Activated CD8-positive, alpha-beta memory T cell treated with anti-CD3 and anti-CD28 coated beads, Interleukin-2, amount 50 U/mL, for 48 hours (primary cell): ENCODE measurements at regions not wholly inside any gene's neighbourhood (a gene's known extent, or its start where the extent isn't known, plus 50 kb on each side); places are given as distances from the start of the nearest gene placed in this dataset.
"Not testable (repeated sequence)": the region's sequence is repeated elsewhere in the genome, so short reads cannot be mapped to it uniquely, and the experiment has no call there.

Experiments
- DNase-seq: peaks from one replicate; pipeline ENCODE4 v3.0.0-alpha.2; 2020

DNA sequence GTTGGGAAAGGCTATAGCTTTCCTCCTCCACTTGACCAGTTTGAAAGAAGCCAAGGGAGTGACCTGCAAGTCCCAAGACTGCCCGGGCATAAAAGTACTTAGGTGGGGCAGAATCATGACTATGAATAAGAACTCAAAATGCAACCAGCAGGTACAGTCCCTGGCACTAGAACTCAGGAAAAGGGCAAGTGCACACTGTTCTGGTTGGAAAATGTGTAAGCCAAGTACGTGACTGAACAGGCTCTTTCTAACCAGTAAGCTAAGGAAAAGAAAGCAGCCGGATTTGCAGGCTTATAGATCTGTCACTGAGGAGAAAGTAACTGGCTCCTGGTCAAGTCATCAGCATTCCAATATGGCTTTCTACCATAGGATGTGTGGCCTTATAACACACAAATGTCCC, 101.2 kb upstream of the SLC4A7 start:
- no peak for DNase-seq

DNA sequence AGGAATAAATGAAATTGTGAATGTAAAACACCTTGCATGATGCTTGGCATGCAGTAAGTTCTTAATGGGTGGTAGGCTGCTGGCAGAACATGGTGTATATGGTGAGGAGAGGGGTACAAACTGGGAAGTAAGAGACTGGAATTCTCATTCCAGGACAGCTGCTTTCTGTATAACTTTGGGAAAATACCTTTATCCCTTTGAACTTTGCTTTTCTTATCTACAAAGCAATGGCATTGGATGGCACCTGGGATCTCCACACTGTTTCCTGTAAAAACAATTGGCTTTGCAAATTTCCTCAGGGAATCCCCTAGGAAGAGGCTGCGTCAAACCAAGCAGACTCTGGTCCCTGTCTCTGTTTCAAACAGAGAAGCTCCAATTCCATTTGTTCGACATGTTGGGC, 100.7 kb upstream of the SLC4A7 start:
- DNase-seq, result no peak

DNA sequence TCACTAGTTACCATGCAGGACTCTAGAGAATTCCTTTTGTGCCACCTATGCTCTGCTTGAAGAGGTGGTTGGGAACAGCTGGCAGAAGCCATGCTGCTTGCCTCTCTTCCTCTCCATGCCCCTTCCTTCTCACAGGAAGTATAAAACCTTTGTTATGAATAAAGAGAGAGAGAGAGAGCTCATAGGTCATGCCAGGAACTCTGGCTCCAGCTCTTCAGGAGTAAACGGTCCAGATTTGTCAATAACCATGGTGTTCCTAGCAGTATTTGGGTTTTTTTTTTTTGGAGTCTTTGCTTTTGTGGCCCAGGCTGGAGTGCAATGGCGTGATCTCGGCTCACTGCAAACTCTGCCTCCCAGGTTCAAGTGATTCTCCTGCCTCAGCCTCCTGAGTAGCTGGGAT, 97.7 kb upstream of the SLC4A7 start:
- no peak for DNase-seq

DNA sequence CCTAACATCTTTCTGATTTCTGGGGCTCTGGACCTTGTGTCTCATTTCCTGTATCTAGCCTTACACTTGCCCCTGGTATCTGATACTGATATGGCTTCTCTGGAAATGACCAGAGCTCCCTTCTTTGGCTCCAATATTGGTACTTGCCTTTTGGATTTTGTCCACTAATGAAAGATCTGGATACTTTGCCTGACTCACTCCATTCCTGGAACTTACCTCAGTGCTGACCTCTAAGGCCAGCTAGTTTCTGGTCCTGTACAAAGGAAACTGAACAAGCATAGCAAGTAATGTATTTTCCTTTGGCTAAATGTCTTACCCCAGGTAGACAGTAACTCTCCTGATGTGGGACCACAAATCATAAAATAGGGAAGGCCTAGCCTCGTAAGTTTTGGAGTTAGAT, 93.8 kb upstream of the SLC4A7 start:
- no peak for DNase-seq

DNA sequence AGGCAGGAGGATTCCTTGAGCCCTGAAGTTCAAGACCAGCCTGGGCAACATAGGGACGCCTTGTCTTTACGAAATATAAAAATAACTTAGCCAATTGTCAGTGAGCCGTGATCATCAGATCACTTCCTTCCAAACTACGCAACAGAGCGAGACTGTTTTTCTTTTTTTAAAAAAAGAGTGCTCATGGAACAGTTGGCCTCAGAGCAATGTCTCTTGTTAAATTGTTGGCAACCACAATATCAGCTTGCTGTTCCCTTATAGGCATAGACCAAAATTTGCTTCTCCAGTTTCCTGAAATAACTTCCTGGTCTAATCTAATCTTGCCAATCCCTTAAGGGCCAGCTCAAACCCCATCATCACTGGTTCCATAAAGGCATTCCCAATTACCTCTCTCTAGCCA, 93.3 kb upstream of the SLC4A7 start:
- DNase-seq, result no peak

DNA sequence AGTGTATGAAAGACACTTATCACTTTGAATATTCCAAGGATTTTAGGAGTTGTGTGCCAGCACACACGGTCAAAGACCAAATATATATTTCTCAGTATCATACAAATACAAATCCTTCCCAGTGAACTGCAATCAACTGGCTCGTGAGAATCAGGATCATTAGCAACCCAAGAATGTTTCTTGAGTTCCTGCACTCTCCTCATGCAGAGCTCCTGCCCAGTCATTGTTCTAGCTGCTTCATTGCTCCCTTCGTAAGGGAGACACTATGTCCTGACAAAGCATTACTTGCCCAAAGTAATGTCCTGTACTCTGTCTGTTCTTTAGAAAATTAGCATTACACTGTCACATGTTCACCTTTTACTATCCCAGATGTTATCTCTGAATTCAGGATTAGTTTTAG, 92.0 kb upstream of the SLC4A7 start:
- DNase-seq, result no peak

DNA sequence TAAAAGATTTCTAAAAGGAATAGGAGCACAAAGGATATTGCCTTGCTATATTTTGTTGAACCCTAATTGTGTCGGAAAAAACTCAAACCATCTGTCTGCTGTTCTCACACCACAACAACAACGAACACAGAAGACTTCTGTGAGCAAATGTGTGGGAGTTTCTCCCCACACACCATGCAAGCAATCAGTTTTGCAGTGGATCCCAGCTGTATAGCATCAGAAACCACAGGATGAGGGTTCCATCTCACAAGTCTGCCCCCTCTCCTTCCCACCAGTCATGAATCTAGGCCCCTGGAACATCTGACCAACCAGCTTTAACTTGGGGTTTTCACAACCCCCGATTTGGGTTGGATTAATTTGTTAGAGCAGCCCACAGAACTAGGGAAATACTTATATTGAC, 91.3 kb upstream of the SLC4A7 start:
- DNase-seq, result no peak

DNA sequence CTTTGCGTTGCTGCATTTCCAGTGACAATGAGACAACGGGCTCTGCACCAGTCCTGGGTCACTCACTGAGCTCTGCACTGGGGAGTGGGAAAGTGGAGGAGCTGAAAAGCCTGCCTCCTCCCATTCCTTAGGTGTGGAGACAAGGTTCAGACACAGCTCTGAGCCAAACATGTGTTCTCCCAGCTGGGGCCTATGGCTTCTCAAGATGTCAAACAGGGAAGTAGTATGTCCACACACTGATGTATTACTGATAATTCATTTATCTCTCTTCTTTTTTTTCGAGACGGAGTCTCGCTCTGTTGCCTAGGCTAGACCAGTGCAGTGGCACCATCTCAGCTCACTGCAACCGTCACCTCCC, 90.2 kb upstream of the SLC4A7 start:
- no peak for DNase-seq

DNA sequence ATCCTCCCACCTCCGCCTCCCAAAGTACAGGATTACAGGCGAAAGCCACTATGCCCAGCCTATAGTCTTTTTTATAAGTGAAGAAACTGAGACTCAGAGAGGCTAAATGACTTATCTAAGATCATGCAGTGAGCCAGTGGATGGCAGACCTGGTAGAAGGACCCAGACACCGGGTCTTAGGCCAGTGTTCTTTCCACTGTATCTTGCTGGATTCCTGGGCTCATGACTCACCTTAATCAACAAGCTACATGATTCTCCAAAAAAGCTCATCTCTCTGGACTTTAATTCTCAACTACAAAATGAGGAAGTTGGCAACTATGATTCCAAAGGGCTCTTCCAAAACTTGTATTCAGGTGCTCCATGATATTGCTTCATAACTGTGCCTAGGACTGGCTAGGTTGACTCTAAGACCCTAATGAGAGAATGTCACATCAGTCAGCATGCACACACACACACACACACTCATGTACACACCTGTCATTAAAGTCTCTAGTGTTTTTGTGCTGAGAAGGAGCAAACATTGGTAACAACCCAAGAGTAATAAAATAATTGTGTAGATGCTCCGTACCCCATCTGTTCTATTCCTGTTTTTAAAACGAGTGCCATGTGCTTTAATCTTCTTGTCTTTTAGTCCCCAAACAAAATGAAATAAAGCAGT, 89.7 kb upstream of the SLC4A7 start:
- no peak for DNase-seq

DNA sequence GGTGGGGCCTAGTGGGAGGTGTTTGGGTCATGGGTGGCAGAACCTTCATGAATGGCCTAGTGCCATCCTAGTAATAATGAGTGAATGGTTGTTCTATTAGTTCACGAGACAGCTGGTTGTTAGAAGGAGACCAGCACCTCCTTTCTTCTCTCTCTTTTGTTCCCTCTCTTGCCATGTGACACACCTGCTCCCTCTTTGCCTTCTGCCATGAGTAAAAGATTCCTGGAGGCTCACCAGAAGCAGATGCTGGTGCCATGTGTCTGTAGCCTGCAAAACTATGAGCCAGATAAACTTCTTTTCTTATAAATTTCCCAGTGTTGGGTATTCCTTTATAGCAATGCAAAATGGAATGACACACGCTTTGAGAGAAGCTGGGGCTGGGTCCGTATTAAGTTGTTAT, 89.0 kb upstream of the SLC4A7 start:
- no peak for DNase-seq

DNA sequence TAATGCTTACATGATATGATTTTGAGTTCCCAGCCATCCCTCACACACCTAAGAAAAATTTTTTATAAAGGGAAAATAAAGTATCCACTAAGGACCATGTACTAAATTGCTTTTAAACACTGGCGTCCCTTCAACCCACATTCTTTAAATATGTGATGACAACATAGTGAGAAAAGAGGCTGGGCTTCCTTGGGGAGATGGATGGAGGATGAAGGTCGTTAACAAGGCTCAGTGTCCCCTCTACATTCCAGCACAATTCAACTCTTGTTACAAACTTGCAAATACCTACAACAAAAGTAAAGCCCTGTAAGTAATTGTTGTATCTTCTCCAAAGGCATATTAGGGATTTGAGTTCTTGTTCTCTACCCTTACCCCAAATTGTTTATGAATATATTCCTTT, 87.2 kb upstream of the SLC4A7 start:
- DNase-seq, result no peak

DNA sequence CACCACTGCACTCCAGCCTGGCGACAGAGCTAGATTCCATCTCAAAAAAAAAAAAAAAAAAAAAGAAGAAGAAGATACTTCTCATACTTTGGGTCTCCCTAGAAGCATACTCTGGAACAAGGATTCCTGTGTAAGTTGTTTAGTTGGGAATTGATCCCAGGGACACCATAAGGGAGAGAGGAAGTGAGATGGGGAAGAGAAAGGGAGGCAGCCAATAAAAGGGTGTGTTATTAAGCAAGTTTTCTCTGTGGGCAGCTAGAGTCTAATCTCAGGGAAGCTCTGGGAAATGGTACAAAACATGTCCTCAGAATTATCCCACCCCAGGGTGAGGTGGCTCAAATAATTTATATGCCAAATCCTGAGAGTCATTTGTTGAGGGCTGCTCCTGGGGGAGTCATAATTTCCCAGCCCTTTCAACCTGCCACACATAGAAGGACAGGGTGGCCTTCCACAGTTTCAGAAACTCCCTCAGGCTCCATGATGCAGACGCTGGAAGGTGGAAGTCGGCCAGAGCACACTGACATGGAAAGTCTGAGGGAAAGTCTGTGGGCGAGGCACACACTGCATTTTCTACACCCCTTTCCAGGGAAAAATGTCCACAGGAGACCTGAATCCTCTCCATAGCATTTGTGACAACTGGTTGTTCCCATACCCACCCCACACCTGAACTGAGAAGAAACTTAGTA, 86.4 kb upstream of the SLC4A7 start:
- no peak for DNase-seq

DNA sequence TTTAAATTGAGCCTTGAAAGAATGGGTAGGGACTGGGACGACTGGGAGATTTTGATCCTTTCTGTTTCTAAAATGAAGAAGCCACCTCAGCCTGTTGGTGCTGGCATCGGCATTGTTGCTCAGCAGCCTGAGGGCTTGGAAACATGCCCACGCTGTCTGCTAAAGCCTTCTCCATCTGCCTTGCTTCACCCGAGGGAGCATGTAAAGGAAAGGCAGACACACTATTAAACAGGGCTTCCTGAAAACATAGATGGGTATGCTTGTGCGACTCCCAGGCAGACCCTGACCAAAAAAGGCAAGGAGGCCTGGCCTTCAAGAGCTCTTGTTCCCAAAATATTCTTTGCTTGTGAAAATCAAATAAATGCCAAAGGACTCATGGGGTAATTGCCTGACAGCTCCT, 84.2 kb upstream of the SLC4A7 start:
- no peak for DNase-seq

DNA sequence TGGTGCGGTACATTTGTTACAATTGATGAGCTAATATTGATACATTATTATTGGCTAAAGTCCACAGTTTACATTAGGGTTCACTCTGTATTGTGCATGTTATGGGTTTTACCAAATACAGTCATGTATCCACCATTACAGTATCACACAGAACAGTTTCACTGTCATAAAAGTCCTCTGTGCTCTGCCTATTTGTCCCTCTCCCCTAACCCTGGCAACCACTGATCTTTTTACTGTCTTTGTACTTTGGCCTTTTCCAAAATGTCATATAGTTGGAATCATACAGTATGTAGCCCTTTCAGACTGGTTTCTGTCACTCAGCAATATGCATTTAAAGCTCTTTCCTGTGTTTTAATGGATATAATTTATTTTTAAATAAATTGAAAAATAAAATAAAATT, 83.1 kb upstream of the SLC4A7 start:
- DNase-seq, result no peak

DNA sequence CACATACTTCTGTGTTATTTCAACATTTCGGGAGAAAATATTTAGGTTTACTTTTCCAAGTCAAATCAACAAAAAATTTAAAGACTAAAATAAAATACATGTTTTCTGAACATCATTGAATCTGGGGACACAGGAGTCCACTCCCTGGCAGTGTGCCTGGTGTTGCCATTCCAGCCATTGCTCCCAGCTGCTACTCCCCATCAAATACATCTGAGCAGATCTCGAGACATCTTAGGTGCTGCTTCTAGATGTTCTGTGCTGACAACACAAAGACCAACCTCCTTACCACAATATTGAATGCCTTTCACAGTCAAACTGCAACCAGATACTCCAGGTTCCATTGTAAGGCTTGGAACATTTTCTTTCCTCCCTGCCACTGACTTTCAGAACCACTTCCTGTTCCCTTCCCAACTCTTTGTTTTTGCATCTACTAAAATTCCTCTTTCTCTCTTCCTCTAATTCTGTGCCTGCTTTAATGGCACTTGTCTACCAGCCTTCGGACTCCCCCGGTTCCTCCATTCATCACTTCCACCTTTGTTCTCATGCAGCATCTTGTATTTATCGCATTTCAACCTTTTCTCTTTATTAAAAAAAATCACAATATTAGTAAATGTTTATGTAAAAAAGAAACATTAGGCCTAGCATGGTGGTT, 81.1 kb upstream of the SLC4A7 start:
- DNase-seq, result no peak

DNA sequence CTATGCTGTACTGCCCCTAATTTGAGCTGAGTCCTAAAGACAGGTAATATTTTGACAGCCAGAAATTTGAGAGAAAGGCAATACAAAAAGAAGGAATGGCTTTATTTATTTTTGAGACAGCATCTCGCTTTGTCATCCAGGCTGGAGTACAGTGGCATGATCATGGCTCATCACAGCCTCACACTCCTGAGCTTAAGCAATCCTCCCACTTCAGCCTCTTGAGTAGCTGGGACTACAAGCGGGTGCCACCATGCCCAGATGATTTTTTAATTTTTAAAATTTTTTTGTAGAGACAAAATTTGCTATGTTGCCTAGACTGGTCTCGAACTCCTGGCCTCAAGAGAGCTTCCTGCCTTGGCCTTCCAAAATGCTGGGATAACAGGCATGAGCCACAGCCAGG, 77.4 kb upstream of the SLC4A7 start:
- DNase-seq, result no peak

DNA sequence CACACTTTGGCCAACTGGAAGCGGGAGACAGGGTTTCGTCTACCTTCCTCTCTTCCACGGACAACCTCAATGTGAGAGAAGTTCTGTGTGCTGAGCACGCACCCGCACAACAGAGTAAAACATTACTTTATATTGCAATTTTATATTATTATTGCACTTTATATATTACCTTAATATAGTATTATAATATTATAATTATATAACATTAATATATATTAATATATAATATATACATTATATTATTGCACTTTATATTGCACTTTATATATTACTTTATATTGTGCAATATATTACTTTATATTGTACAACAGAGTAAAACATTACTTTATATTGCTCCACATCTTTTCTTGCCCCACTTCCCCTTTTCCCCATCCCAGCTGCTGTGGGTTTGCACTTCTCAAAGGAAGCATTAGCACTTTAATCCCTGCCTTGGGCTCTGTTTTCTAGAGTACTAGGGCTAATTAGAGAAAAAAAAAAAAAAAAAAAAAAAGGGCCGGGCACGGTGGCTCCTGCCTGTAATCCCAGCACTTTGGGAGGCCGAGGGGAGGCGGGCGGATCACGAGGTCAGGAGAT, 76.4 kb upstream of the SLC4A7 start:
- DNase-seq, result no peak

DNA sequence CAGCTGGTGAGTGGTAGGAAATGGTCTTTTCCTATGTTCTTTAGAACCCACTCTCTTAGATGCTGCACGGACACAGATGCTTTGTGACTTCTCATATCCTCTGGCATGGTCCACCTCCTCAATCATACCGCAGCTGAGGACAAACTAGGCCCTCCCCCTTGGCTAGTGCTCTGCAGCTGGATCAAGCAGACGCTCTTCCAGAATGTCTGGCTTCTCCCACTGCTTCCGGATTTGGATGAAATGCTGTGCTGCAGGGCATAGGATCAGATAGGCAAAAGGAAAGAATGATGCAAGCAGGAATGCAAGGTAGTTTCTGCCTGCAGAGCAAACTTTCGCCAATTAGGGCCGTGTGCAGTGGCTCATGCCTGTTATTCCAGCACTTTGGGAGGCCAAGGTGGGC, 75.7 kb upstream of the SLC4A7 start:
- DNase-seq, result no peak

DNA sequence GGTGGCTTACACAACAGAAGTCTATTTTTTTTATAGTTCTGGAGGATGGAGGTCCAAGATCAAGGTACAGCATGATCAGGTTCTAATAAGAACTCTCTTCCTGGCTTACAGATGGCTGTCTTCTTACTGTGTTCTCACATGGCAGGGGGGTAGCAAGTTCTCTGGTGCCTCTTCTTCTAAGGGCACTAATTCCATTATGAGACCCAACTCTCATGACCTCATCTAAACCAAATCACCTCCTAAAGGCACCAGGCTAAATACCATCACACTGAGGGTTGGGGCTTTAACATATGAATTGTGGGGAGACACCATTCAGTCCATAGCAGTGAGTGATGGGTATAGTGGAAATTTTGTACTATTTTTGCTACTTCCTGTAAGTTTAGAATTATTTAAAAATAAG, 75.2 kb upstream of the SLC4A7 start:
- DNase-seq, result no peak

DNA sequence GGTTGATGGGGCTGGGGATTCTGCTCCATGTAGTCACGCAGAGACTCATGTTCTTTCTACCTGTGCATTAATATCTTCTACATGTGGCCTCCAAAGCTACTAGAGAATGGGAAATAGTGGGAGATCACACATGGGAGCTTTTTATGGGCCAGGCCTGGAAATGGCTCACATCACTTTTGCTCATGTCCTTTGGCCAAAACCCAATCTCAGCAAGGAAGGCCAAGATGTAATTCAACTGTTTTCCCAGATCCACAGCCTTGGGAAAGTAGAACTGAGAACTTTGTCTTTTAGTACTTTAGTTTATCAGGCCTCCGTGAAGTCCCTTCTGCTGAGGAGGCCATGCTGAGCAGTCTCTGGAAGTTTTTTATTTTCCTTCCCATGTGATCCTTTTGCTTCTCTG, 73.2 kb upstream of the SLC4A7 start:
- DNase-seq, result no peak

DNA sequence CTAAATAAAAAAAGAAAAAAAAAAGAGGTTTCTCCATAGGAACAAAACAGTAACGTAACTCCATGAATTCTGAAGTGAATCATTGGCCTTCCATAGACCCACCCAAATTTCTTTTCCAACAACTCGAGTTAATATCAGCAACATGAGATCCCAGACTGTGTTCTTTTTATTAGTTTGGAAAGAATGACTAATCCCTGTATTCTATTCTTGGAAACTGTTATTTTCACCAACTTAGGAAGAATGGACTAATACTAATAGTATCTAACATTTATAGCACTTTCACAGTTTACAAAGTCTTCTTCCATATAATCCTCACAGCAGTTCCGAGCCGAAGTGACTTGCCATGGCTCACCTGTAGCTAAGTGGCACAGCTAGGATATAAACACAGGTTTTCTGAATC, 72.7 kb upstream of the SLC4A7 start:
- no peak for DNase-seq

DNA sequence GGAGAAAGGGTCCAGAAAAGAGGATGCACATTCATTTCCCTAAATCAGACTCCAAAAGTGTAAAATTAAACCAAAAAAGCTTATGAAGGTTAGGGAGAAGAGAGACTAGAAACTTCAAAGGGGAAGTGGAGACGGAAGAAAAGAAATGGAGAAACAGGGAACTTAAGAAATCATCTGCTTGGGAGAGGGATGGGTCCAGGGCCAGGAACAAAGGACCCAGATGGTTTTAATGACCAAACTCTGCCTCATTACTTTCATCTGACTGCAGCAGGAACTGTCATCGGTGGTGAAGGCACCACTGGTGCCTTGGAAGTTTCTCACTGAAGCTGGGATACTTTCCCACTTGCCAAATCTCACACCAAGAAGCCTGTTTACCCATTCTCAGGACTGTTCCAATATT, 70.5 kb upstream of the SLC4A7 start:
- DNase-seq, result no peak

DNA sequence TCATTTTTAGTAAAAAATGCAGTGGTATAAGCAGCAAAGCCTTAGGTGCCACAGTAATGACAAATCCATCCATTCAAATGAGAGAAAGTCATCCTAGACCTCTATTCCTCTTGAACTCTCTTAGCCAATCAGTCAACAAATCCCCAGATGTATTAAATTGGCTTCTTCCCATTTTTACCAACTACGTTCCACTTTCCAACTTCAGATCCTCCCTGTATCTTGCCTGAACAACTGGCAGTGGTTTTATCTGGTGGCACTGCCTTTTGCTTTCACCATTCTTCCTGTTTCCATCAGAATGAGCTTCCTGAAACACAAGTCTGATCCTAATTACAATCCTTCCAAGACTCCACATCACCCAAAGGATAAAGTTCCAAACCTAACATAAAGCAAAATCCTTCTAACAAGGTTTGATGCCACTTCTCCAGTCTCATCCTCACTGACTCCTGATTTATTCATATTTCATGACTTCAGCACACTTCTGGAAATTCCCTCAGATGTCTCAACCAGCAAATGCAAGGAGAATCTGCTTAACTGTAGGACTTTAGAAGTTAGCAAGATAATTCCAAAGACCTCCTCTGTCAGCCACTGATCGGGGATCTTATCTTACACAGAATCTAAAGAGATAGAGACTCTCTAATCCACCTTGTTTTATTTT, 69.8 kb upstream of the SLC4A7 start:
- DNase-seq, result no peak

DNA sequence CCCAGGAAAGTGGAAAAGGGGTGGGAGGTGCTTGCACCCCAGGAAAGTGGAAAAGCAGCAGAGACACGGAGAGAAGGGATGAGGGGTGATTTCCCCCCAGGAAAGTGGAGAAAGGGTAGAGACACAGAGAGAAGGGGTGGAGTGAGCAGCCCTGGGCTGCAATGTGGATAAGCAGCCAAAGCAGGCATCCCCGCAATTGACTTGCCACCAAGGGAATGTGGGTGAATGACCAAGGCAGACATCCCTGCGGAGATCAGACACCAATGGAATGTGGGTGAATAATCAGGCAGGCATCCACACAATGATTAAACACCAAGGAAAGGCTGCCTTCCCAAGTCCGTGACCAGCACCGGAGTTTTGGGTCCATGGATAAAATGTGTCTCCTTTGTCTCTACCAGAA, 68.5 kb upstream of the SLC4A7 start:
- not testable (repeated sequence) for DNase-seq
